Thoracic aorta (tissue), 2 donors: ENCODE measurements at regions not wholly inside any gene's neighbourhood (a gene's known extent, or its start where the extent isn't known, plus 50 kb on each side); places are given as distances from the start of the nearest gene placed in this dataset.

Source experiments
- ATAC-seq: fragments of 150-250 bp; one replicate; pipeline ENCODE4 v1.8.0; 2017; ENCODE audit warnings: low read depth; ENCODE audit not compliant: insufficient number of reproducible peaks, low FRiP score
- DNase-seq: peaks from one replicate; pipeline ENCODE4 v3.0.0-alpha.2; 2020; ENCODE audit warnings: low spot score
- H3K27ac ChIP-seq, 2 donors: fragments of 200-600 bp; sonication (generic); 1 replicate in 1 of 2; 2 replicates in 1 of 2; pipeline ENCODE4 v1.5.1; 2016; ENCODE audit warnings: mild to moderate bottlenecking in 2 of 2, moderate library complexity in 2 of 2
- H3K27me3 ChIP-seq: fragments of 200-600 bp; sonication (generic); replicated peaks from 2 replicates; pipeline ENCODE4 v1.6.0; 2016; ENCODE audit warnings: mild to moderate bottlenecking; ENCODE audit not compliant: insufficient read depth
- H3K36me3 ChIP-seq: fragments of 200-600 bp; sonication (generic); one replicate; pipeline ENCODE4 v1.5.1; 2016
- H3K4me1 ChIP-seq, 2 donors: fragments of 200-600 bp; sonication (generic); 1 replicate in 1 of 2; 2 replicates in 1 of 2; pipeline versions ENCODE4 v1.5.1 to v1.6.0; 2016; ENCODE audit warnings: low read depth in 2 of 2, mild to moderate bottlenecking in 1 of 2; ENCODE audit not compliant: control insufficient read depth in 1 of 2
- H3K4me3 ChIP-seq: fragments of 200-600 bp; sonication (generic); 2 replicates; pipeline ENCODE4 v1.5.1; 2016; ENCODE audit warnings: mild to moderate bottlenecking
- H3K9me3 ChIP-seq: fragments of 200-600 bp; sonication (generic); 2 replicates; pipeline ENCODE4 v1.5.1; 2016
- TF ChIP-seq, protein P1 (sequence below): fragments of 200-600 bp; sonication (generic); IDR thresholded peaks from one replicate; pipeline ENCODE4 v1.5.1; 2019; ENCODE audit warnings: antibody characterized with exemption

DNA sequence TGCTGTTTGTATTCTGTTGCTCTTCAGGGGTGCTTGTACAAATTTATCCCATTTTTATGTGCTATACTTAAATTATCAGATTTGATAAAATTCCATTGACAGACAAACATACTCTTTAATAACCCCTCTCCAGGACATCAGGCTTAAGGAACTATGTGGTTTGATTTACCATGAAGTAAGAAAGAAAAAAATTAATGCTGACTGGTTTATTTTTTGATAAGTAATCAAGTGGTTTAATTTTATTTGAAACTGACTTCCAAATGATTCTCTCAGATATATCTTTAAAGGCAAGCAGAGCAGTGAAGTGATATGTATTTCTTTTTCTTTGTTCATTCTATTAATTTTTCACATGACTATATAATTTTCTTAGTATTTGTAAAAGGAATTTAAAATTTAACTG lies 1168.1 kb downstream of the OLFM4 start:
- no peak for ATAC-seq
- TF ChIP-seq, protein P1, sequence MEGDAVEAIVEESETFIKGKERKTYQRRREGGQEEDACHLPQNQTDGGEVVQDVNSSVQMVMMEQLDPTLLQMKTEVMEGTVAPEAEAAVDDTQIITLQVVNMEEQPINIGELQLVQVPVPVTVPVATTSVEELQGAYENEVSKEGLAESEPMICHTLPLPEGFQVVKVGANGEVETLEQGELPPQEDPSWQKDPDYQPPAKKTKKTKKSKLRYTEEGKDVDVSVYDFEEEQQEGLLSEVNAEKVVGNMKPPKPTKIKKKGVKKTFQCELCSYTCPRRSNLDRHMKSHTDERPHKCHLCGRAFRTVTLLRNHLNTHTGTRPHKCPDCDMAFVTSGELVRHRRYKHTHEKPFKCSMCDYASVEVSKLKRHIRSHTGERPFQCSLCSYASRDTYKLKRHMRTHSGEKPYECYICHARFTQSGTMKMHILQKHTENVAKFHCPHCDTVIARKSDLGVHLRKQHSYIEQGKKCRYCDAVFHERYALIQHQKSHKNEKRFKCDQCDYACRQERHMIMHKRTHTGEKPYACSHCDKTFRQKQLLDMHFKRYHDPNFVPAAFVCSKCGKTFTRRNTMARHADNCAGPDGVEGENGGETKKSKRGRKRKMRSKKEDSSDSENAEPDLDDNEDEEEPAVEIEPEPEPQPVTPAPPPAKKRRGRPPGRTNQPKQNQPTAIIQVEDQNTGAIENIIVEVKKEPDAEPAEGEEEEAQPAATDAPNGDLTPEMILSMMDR = no peak

DNA sequence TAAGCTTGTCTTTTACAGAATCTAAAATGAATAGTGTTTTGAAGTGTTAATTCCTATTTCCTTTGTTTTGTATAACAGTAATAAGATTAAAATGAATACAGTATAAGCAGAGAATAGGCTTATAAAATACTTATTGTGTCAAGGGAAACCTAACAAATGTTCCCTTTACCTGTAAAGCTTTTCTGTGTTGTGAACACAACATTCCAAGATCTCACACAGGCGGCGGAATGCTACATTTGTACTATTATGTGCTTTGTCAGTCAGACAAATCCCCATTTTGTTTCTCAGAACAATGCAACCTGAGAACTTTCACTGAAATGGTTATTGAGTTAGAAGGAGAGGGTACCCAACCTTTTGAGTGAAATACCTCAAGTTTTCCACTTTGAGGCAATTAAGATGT lies 1170.3 kb downstream of the OLFM4 start:
- H3K9me3 ChIP-seq = no peaks in the 10 kb centered on the region
- H3K27me3 ChIP-seq = no peaks in the 10 kb centered on the region
- DNase-seq = no peak

More for the DNA sequence above, 1168.1 kb downstream of the OLFM4 start:
- H3K4me1 ChIP-seq = no peaks in the 10 kb centered on the region
- H3K27ac ChIP-seq = no peak overlapping the region
- H3K27me3 ChIP-seq = no peaks in the 10 kb centered on the region
- no peak overlapping the region for H3K4me3 ChIP-seq
- no peaks in the 10 kb centered on the region for H3K9me3 ChIP-seq
- no peak for DNase-seq
- H3K36me3 ChIP-seq = no peaks in the 10 kb centered on the region

DNA sequence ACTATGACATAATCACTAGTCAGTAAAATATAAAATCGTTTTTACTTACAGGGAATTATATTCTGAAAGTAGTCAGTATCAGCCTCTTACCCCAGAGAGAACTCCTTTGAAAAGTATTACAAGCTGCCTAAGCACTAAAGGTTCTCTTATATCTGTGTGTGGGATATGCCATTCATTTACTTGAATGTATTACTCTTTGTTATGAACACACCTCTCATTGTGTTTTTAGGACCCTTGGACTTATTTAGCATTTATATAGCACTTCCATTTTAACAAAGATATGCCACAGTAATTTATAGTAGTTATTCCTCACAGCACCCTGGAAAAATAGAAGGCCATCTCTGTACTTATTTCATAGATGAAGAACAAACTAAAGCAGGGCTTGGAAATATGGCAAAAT lies 1178.0 kb downstream of the OLFM4 start:
- DNase-seq (no peak), ATAC-seq (no peak)
- Histone ChIP-seq H3K9me3 (no peaks in the 10 kb centered on the region), H3K4me1 (no peaks in the 10 kb centered on the region), H3K36me3 (no peaks in the 10 kb centered on the region), H3K27me3 (no peaks in the 10 kb centered on the region), H3K27ac (no peak overlapping the region), H3K4me3 (no peak overlapping the region)
- TF ChIP-seq, protein P1 = no peak

More for the DNA sequence above, 1170.3 kb downstream of the OLFM4 start:
- ATAC-seq = no peak
- Histone ChIP-seq H3K36me3 (no peaks in the 10 kb centered on the region), H3K27ac (no peak overlapping the region), H3K4me3 (no peak overlapping the region), H3K4me1 (no peaks in the 10 kb centered on the region)
- TF ChIP-seq, protein P1 = no peak

DNA sequence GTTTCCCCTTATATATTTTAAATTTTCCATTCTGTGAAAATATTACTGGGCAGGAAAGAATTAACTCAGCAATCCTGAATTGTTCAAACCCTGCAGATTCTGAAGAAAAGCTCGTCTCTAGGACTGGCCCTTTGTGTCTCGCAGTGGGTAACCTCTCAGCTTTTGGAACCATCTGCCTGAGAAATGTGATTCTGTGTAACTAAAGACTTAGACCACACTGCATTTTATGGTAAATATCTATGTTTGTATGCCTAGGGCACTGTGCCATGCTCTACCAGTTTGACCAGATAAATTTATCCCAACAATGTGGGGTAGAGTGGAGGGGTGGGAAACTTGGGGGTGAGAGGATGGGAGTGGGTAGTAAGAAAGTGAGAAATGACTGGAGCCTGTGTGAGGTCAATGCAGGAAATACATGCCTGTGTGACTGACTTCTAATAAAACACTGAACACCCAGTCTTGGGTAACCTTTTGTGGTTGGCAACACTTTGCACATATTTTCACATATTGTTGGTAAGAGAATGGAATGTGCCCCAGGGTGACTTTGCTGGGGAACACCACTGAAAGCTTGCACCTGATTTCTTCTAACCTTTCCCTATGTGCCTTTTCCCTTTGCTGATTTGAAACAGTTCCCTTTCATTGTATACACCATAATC lies 1181.9 kb downstream of the OLFM4 start:
- Histone ChIP-seq H3K4me1 (no peaks in the 10 kb centered on the region), H3K36me3 (no peaks in the 10 kb centered on the region), H3K9me3 (no peaks in the 10 kb centered on the region), H3K4me3 (no peak overlapping the region), H3K27me3 (no peaks in the 10 kb centered on the region), H3K27ac (no peak overlapping the region)
- no peak for DNase-seq
- no peak for ATAC-seq
- TF ChIP-seq, protein P1 = no peak

DNA sequence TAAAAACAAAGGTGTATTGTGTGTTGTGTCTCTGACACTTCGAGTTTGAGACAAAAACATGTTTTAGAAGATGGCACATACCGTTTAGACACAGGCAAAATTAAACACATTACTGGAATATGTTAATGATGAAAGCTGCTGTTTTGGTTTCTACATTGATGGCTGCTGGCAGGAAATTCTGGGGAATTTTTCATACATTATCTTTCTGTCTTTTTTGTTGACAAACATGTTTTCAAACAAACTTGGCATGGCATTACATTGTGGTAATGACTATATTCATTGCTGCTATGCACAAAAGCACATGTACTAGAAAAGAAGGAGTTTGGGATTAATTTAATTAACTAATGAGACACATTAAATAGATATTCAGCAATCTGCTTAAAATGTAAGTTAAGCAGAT lies 1187.6 kb downstream of the OLFM4 start:
- H3K27me3 ChIP-seq = no peaks in the 10 kb centered on the region
- no peak overlapping the region for H3K27ac ChIP-seq
- H3K4me3 ChIP-seq = no peak overlapping the region
- H3K36me3 ChIP-seq = no peaks in the 10 kb centered on the region
- TF ChIP-seq, protein P1 = no peak
- H3K9me3 ChIP-seq = no peaks in the 10 kb centered on the region
- DNase-seq (no peak), ATAC-seq (no peak)
- no peaks in the 10 kb centered on the region for H3K4me1 ChIP-seq
